ENCODE measurements at regions not wholly inside any gene's neighbourhood (a gene's known extent, or its start where the extent isn't known, plus 50 kb on each side); places are given as distances from the start of the nearest gene placed in this dataset.

GRCh38 chr18:1993866-1994265 is 577.4 kb downstream of the METTL4 start:
- FAIRE-seq = no peak

DNA sequence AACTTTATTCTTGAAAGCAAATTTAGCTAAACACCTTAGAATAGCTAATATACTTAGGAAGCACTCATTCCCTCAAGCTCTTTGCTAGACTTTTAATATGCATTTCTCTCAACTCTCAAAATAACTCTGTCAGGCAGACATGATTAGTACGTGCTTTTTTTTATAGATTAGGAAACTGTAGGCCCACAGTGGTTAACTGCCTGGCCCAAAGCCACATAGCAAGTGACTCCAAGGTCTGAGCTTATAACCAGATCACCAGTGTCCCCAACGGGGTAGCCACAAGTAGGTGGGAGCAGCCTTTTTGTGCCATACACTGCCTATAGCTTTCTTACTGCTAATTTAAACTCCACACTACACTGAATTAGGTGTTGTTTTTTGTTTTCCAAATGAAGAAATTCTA is 576.8 kb downstream of the METTL4 start:
- FAIRE-seq = no peak

DNA sequence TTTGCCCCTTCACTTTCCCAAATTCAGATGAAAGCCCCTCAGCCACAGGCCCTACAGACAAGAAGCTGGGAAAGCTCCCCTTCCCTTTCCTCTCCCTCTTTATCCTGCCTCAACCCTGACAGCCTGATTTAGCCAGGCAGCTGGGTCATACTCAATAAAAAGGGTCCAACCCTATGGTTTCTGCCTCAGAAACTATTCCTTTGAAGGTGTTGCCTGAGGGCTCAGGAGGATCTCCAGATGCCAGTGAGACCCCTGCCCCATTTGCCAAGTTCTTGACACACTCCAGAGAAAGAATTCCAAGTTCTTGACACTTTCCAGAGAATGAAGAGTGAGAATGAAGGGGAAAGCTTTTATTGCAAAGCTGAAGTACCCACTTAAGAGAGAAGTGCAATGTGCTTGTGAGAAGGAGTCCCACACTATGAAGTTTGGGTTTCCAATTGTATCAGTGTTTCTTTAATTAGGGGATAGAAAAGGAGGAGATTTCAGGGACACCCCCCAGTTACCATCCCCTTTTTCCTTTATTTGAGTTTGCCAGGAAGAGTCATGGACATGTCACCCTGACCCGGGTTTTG is 576.2 kb downstream of the METTL4 start:
- no peak for FAIRE-seq

GRCh38 chr18:1998121-1998520 is 573.2 kb downstream of the METTL4 start:
- FAIRE-seq = no peak

DNA sequence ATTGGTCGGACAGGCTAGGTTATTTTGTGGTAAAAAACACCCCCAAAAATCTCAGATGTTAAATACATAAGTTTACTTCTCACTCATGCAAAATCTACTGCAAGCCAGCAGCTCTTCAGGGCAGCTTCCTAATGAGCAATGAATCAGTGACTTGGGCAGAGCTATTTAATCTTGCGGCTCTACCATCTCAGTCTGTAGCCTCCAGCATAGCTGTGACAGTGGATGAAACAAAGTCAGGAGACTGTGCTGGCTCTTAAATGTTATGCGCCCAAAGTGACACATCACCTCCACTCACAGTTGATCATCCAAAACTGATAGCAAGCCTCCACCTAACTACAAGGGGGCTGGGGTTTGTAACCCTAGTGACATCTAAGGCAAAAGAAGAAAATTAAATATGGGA is 571.9 kb downstream of the METTL4 start:
- FAIRE-seq = no peak

- no peak for FAIRE-seq
Observed at GRCh38 chr18:2002151-2002550, 569.2 kb downstream of the METTL4 start.

- no peak for FAIRE-seq
Observed at GRCh38 chr18:2002604-2003003, 568.7 kb downstream of the METTL4 start.

- FAIRE-seq = no peak
Observed at GRCh38 chr18:2009942-2010697, 561.2 kb downstream of the METTL4 start.

DNA sequence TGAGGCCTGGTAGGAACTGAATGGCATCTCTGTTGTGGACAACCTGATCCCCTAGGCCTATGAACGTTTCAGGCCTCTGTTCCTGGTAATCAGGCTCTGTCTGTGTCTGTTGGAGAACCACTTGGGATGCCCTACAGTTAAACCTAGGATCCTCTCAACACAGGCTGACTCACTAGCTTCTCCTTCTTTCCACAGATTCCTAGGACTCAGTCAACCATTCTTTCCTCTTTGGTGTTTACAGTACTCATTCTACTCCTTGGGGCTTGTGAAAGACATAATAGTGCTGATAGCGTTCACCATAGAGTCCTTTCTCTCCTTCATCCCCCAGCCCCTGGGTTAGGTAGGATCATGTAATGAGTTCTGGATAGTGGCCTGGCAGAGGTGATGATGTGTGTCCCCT is 544.3 kb downstream of the METTL4 start:
- no peak for FAIRE-seq

DNA sequence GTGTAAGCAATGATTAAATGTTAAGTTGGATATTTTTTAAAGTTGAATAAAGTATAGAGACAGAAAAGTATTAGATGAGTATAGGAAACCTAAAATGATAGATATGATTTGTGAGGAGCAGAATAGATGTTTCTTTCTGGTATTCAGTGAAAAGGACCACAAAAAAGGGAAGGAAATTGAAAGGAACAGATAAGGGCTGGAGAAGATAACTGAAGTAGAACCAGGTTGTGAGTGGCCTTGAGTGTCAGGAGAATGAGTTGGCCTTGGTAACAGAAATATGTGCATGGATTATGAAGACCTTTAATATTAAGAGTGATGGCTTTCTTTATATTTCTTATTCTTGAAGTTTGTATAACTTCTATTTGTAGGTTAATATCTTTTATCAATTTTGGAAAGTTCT is 543.5 kb downstream of the METTL4 start:
- no peak for FAIRE-seq

DNA sequence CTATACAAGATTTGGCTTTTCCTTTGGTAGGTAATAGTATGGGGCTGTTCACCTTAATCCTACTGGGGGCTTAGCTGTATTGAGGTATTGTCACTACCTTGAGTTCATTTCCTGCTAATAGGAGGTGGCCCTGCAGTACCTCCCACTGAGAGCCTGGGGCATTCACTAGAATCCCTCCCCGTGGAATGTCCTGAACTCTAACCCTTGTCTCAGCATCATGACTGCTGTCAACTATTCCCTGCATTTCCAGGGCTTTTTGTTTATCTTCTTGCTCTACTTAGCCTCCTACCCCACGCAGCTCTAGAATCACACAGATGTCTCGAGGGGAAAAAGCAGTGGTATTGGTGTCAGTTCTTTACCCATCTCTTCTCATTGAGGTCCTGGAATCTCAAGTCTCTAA is 542.3 kb downstream of the METTL4 start:
- FAIRE-seq = no peak

DNA sequence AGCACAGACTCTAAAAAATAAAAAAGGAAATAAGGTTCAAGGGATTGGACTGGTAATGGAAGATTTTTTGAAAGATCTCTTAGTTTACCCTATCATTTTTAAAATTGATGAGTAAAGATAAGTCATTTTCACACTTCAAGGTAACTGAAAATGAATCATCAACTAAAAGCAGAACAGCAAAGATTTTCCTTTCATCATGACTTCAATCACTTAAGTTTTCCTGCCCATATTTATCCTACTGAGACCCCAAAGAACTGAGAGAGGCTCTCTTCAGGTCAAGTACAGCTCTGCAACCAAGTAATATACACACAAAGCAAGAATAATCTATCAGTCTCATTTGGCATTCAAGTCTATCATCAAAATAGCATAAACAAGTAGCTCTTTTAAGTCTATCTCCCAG is 540.7 kb downstream of the METTL4 start:
- no peak for FAIRE-seq

GRCh38 chr18:2032036-2032435 is 539.3 kb downstream of the METTL4 start:
- FAIRE-seq = no peak

GRCh38 chr18:2035056-2035455 is 536.2 kb downstream of the METTL4 start:
- FAIRE-seq = no peak

DNA sequence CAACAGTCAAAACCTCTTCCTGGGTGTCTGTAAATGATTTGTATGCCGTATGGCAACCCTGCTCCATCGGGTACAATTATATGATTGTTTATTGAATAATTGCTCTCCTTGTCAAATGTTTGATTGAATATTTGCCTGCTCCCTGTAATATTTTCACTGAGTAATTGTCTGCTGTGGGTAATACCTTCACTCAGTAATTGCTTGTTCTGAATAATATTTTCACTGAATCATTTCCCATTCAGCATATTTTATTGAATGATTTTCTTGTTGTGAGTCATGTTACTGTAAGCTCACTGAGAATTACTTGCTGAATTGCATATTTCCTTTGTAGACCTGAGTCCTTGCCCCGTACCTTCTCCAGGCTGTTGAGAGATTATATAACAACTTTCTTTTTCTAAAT is 535.2 kb downstream of the METTL4 start:
- no peak for FAIRE-seq

- FAIRE-seq = no peak
Observed at GRCh38 chr18:2040279-2040678, 531.0 kb downstream of the METTL4 start.

- no peak for FAIRE-seq
Observed at GRCh38 chr18:2049986-2050385, 521.3 kb downstream of the METTL4 start.

GRCh38 chr18:2050702-2051201 is 520.6 kb downstream of the METTL4 start:
- no peak for FAIRE-seq

DNA sequence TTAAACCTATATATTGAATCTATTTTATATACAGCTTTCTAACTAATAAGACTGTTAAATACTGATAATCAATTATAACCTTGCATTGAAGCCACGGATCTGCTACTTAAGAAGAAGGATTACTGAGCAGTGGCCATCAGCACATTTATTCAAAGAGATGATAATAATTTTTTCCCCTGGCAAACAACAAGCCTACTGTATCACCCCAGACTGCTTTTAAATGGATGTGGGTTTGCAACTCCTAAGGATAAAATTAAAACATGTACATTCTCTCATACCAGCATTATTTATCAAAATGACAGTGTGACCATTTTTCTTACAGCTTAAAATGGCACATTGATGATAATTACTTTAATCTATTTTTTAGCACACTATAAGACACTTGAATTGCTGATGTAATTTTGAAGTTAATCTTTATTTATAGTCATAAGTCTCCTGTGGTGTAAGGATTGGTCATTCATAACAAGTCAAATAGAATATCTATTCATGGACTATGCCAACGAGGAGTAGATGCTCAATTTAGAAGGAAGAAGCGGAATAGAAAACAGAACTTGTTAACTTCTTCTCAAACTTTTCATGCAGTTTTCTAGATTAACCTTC is 517.7 kb downstream of the METTL4 start:
- FAIRE-seq = no peak

DNA sequence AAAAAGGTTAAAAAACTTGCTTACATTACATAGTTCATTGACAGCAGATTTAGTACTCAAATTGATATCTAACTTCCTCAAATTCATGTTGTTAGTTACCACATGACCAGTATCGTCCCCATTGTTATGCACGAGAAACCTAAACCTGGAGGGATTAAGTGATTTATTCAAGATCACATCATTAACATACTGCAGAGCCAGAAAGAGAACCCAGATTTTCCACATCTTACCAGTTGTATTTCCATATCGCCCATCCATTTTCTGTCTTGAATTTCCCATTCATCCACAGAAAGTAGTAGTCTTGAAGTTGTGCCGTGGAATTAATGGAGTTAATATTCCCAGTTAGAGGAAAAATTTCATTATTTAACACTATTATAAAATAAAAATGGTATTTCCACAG is 512.0 kb downstream of the METTL4 start:
- no peak for FAIRE-seq

DNA sequence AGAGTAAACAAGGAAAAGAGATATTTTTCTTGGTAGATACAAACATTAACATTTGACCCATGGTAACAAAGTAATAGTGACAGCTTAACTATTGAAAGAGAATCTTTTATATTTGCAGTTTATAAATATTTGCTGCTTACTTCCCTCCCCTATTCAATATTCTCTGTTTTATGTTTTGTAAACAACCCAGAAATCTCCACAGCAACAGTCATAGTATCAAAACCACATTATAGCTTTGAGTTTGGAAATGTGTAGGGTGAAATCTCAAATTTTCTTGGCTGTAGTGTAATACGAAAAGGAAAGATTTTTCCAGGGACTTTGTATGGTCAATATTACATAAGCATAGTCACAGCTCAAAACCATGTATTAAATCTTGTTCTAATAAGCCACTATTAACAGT is 511.2 kb downstream of the METTL4 start:
- FAIRE-seq = no peak

- FAIRE-seq = no peak
Observed at GRCh38 chr18:2070631-2071030, 500.7 kb downstream of the METTL4 start.

DNA sequence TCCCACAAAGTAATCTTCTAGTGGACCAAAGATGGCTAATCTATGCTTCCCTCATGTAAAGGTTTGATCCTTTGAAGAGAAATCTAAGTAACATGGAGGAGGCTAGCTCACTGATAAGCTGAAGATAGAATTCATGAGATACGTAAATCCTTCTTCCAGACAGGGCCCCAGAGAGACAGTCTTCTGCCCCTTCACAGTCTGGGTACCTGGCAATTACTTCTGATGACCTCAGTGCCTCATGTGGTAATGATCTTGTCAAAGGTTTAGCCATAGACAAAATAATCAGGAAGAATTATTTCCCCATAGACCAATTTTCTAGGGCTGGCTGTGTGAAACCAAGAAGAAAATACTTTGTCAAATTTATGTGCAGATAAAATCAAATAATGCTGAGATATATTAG is 495.8 kb downstream of the METTL4 start:
- FAIRE-seq = no peak

DNA sequence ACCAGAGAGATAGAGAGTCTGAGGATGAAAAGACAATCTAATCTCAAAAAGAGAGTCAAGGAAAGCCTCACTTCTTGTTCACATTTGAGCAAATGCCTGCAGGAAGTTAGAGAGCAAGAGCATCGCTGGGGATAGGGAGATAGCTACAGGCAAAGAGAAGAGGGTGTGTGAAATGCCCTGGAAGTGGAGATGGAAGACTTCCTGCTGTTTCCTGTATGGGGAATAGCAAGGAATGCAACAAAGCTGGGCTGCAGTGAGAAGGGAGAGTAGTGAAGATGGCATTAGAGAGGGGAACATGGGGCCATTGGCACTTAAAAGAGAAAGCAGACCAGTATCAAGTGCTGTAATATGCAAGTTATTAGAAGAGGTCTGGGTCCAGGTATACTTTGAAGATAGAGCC is 488.6 kb downstream of the METTL4 start:
- no peak for FAIRE-seq

Data from G401.6 (cell line).